OCI-LY3 (cell line): ENCODE measurements at regions not wholly inside any gene's neighbourhood (a gene's known extent, or its start where the extent isn't known, plus 50 kb on each side); places are given as distances from the start of the nearest gene placed in this dataset.

ENCODE experiments used
- H2AFZ ChIP-seq: fragments of 200-600, 300-600 bp; shearing (Covaris generic); 2 replicates; pipeline ENCODE4 v1.6.0; 2014; ENCODE audit warnings: antibody characterized with exemption, low read depth, low read length
- H3K27ac ChIP-seq: fragments of 200-600, 300-600 bp; sonication (generic); 2 replicates; pipeline ENCODE4 v1.5.1; 2014; ENCODE audit warnings: mild to moderate bottlenecking, low read length, moderate library complexity, mixed read lengths
- H3K27me3 ChIP-seq: fragments of 200-600, 300-600 bp; sonication (generic); 2 replicates; pipeline ENCODE4 v1.6.1; 2014; ENCODE audit warnings: low read depth, low read length, mixed read lengths
- H3K36me3 ChIP-seq: fragments of 200-600, 300-600 bp; sonication (generic); replicated peaks from 2 replicates; pipeline ENCODE3; 2014; ENCODE audit warnings: low read depth, low read length, mixed read lengths
- H3K4me1 ChIP-seq: fragments of 300-600, 200-600 bp; sonication (generic); 2 replicates; pipeline ENCODE4 v1.6.1; 2014; ENCODE audit warnings: low read length, mixed read lengths
- H3K4me2 ChIP-seq: fragments of 200-600, 300-600 bp; sonication (generic); 2 replicates; pipeline ENCODE4 v1.6.1; 2014; ENCODE audit warnings: low read length, mixed read lengths
- H3K4me3 ChIP-seq: fragments of 300-600, 200-600 bp; sonication (generic); 2 replicates; pipeline ENCODE4 v1.5.1; 2014; ENCODE audit warnings: antibody characterized with exemption, mild to moderate bottlenecking, low read length, moderate library complexity
- H3K79me2 ChIP-seq: fragments of 300-600, 200-600 bp; shearing (Covaris generic); 2 replicates; pipeline ENCODE4 v1.6.1; 2014; ENCODE audit warnings: mild to moderate bottlenecking, low read length, mixed read lengths
- H3K9ac ChIP-seq: fragments of 300-600, 200-600 bp; shearing (Covaris generic); 2 replicates; pipeline ENCODE4 v1.6.0; 2014; ENCODE audit warnings: mild to moderate bottlenecking, low read length, moderate library complexity
- H3K9me3 ChIP-seq: fragments of 200-600, 300-600 bp; shearing (Covaris generic); 2 replicates; pipeline ENCODE4 v1.6.1; 2014; ENCODE audit warnings: low read length, mixed read lengths; ENCODE audit not compliant: insufficient read depth
- H4K20me1 ChIP-seq: fragments of 200-600, 300-600 bp; sonication (generic); 2 replicates; pipeline ENCODE4 v1.6.1; 2016; ENCODE audit warnings: low read length, mixed read lengths; ENCODE audit not compliant: insufficient read depth
- EZH2phosphoT487 ChIP-seq: fragments of 200-600 bp; shearing (Covaris generic); IDR thresholded peaks from 2 replicates; pipeline ENCODE4 v1.6.1; 2018; ENCODE audit warnings: antibody characterized with exemption, mixed run types, low read depth
- TF ChIP-seq, protein P1 (sequence below): fragments of 200-600, 300-600 bp; sonication (generic); IDR thresholded peaks from 2 replicates; pipeline ENCODE4 v1.5.1; 2014; ENCODE audit warnings: antibody characterized with exemption, low read length, low read depth

DNA sequence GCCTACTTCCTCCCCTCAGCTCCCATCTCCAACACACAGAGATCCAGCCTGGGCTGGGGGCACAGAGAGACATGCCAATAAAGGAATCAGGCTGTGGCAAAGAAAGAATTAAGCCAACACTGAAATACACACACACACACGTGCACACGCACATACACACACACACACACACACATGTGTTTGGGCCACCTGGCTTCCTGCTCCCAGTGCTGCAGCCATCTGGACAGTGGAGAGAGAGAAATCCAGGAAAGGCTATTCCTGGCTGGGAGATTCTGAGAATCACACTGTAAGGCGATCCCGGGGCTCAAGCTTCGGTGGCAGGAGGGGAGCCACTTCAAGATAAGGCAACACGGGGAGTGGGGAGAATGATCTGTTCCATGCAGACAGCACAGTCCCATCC lies 72.4 kb downstream of the NOG start:
- Histone ChIP-seq H3K9ac (no peak overlapping the region), H3K4me2 (no peak overlapping the region), H3K27me3 (no peaks in the 10 kb centered on the region), H3K9me3 (no peaks in the 10 kb centered on the region), H3K4me1 (no peaks in the 10 kb centered on the region), H3K4me3 (no peak overlapping the region), H2AFZ (no peak overlapping the region), H3K36me3 (no peaks in the 10 kb centered on the region), H3K79me2 (no peaks in the 10 kb centered on the region), H4K20me1 (no peaks in the 10 kb centered on the region), H3K27ac (no peak overlapping the region)
- TF ChIP-seq, protein P1, sequence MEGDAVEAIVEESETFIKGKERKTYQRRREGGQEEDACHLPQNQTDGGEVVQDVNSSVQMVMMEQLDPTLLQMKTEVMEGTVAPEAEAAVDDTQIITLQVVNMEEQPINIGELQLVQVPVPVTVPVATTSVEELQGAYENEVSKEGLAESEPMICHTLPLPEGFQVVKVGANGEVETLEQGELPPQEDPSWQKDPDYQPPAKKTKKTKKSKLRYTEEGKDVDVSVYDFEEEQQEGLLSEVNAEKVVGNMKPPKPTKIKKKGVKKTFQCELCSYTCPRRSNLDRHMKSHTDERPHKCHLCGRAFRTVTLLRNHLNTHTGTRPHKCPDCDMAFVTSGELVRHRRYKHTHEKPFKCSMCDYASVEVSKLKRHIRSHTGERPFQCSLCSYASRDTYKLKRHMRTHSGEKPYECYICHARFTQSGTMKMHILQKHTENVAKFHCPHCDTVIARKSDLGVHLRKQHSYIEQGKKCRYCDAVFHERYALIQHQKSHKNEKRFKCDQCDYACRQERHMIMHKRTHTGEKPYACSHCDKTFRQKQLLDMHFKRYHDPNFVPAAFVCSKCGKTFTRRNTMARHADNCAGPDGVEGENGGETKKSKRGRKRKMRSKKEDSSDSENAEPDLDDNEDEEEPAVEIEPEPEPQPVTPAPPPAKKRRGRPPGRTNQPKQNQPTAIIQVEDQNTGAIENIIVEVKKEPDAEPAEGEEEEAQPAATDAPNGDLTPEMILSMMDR, result no peak
- no peak for TF ChIP-seq EZH2phosphoT487

DNA sequence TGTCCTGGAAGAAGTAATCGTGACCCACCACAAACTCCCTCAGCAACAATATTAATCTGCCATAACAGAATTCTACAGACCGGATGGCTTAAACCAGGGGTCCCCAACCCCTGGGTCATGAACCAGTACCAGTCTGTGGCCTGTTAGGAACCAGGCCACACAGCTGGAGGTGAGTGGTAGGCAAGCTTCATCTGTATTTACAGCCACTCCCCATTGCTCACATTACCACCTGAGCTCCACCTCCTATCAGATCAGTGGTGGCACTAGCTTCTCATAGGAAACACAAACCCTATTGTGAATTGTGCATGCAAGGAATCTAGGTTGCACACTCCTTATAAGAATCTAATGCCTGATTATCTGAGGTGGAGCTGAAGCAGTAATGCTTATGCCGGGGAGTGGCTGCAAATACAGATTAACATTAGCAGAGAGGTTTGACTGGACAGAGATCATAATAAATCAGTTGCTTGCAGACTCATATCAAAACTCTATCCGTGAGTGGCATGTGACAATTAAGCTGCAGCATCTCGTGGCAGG lies 74.5 kb downstream of the NOG start:
- H3K4me1 ChIP-seq, result no peaks in the 10 kb centered on the region
- no peaks in the 10 kb centered on the region for H4K20me1 ChIP-seq
- H3K9ac ChIP-seq, result no peak overlapping the region
- no peaks in the 10 kb centered on the region for H3K79me2 ChIP-seq
- no peaks in the 10 kb centered on the region for H3K9me3 ChIP-seq
- TF ChIP-seq, protein P1, result no peak
- no peak for TF ChIP-seq EZH2phosphoT487
- H3K27me3 ChIP-seq, result no peaks in the 10 kb centered on the region; the same call in 1 of the 2 replicates
- no peak overlapping the region for H3K27ac ChIP-seq
- no peak overlapping the region for H3K4me3 ChIP-seq
- no peaks in the 10 kb centered on the region for H3K36me3 ChIP-seq
- no peak overlapping the region for H3K4me2 ChIP-seq
- H2AFZ ChIP-seq, result no peak overlapping the region

DNA sequence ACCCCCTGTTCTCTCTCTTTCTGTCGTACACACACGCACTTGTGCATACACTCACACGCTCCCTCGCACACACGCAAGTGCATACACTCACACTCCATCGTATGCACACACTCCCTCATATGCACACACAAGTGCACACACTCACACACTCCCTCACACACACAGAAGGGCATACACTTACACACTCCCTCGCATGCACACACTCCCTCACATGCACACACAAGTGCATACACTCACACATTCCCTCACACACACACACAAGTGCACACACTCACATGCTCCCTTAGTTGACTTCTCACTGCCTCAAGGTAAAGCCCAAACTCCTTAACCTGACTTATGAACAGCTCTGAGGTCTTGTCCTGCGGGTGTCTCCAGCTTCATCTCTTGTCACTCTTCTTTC lies 78.7 kb downstream of the NOG start:
- Histone ChIP-seq H3K79me2 (no peaks in the 10 kb centered on the region), H3K4me3 (no peak overlapping the region), H3K9ac (no peak overlapping the region), H2AFZ (no peak overlapping the region), H3K4me2 (no peak overlapping the region), H3K4me1 (no peaks in the 10 kb centered on the region), H3K27ac (no peak overlapping the region), H4K20me1 (no peaks in the 10 kb centered on the region), H3K27me3 (peaks cover 24% of the 10 kb centered on the region), H3K36me3 (no peaks in the 10 kb centered on the region), H3K9me3 (no peaks in the 10 kb centered on the region)
- TF ChIP-seq, protein P1, result no peak
- TF ChIP-seq EZH2phosphoT487, result no peak

DNA sequence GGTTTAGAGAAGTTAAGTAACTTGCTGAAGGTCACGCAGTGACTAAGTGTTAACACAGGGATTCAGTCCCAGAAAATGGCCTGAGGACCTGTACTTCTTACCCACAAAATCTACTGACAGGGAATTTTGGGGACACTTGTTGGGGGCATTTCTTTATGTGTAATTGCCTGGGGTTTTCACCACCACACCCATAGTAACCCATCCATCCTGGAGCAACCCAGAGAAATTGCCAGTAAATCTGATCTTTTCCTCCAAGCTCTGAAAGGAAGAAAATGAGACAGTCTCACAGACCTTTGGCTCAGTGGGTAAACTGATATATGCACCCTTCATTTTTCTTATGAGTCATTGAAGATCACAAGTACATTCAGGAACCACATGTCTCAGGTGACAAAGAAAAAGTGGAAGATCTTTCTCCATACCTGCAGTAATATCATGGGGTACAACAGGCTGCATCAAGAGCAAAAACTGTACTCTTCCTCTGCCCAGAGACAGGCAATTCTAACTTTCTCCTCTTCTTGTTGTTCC lies 81.0 kb downstream of the NOG start:
- no peak overlapping the region for H3K4me3 ChIP-seq
- H3K79me2 ChIP-seq, result no peaks in the 10 kb centered on the region
- no peak overlapping the region for H2AFZ ChIP-seq
- H3K36me3 ChIP-seq, result no peaks in the 10 kb centered on the region
- TF ChIP-seq, protein P1, result no peak
- TF ChIP-seq EZH2phosphoT487, result no peak
- H3K27me3 ChIP-seq, result peaks cover 37% of the 10 kb centered on the region
- no peak overlapping the region for H3K27ac ChIP-seq
- H4K20me1 ChIP-seq, result no peaks in the 10 kb centered on the region
- no peaks in the 10 kb centered on the region for H3K9me3 ChIP-seq
- H3K4me2 ChIP-seq, result no peak overlapping the region
- no peak overlapping the region for H3K9ac ChIP-seq
- no peaks in the 10 kb centered on the region for H3K4me1 ChIP-seq
